HG02852 (cell line): ENCODE measurements at regions not wholly inside any gene's neighbourhood (a gene's known extent, or its start where the extent isn't known, plus 50 kb on each side); places are given as distances from the start of the nearest gene placed in this dataset.
A peak's percentile ranks its signal among the peaks of the same experiment; 100 is the strongest.

Source experiments
- ATAC-seq: cut with Tn5 transposase; IDR thresholded peaks from one replicate; pipeline ENCODE4 v1.9.1; 2021; ENCODE audit warnings: mild to moderate bottlenecking, moderate library complexity; ENCODE audit not compliant: unreplicated experiment

DNA sequence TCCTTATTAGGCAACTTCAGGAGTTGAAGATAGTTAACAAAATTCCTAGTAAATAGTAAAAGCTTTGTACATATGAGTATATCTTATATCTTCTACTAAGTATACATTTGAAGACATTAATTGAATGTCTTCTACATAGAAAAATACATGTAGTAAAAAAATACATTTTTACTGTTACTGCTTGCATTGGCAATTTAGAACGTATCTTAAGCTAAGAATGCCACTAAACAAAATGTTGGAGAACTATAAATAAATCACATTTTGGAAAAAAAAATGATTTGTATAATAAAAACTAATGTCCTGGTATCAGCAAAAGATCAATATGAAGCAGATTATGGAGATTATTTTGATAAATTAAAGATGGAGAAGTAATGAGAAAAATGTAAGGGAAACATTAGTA lies 434.2 kb upstream of the SLC8A1 start:
- ATAC-seq: no peak

DNA sequence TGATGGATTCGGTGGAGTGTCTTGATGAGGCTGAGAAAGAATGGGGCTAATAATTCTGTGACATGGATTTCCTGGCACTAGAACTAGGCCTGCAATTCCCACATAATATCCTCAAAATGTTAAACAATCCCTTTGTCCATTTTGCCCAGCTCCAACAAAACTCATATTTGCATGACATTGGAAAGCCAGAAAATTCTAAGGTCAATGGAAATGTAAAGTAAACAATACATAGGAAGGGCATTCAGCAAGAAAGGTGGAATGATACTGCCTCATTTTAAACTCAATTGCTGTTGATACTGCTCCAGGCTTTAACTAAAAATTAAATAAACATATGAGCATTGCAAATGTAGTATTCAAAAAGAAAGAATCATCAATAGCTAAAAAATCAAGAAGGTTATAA lies 434.8 kb upstream of the SLC8A1 start:
- no peak for ATAC-seq

DNA sequence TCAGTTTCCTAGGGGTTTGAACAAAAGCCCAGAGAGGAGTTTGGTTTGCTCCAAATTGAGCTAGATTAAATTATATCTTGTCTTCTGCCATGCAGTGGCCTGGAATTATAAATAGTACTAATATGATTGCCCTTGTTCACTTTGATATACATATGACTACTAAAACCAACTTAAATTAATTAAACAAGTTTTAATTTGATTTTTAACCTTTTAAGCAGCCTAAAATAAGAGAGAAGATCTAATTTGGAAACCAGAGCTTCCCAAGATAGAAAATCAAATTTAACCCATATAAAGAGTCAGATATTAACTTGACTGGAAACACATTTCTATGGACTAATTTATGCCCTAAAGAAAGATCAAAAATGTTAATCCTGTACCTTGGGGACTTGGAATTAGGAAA lies 444.5 kb upstream of the SLC8A1 start:
- no peak for ATAC-seq

DNA sequence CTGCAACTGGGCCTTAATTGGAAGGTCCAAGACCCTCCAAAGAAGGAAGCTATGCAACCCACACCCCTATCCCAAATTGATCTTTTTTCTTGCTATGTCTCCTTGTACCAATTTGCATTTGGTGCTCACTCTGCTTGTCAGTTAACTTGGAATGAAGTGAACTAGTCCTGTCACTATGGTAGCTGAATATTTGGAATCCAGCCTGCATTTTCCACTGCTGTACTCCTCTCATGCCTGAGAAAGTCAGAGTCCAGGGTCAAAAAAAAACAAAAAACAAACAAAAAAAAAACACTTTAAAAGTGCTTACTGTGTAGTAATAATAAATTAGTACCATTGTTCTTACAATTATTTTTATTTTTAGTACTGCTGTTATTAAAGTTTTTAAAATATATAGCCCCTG lies 462.8 kb upstream of the SLC8A1 start:
- ATAC-seq: no peak

DNA sequence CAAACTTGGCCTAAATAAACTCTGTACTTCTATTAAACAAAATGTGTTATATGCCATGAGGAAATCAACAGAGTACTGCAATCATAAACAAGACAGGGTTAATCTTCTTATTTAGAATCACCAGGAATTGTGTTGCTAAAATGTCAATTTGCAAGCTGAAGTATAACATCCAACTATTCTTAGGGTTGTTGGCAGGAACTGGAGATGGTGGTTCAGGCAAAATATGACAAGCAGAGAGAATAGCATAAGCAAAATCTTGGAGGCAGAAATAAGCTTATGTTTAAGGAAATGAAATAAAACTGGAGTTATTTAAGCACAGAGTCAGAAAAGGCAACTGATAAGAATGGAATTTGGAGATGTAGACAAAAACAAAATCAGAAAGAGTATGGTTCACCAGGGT lies 463.8 kb upstream of the SLC8A1 start:
- ATAC-seq: no peak

DNA sequence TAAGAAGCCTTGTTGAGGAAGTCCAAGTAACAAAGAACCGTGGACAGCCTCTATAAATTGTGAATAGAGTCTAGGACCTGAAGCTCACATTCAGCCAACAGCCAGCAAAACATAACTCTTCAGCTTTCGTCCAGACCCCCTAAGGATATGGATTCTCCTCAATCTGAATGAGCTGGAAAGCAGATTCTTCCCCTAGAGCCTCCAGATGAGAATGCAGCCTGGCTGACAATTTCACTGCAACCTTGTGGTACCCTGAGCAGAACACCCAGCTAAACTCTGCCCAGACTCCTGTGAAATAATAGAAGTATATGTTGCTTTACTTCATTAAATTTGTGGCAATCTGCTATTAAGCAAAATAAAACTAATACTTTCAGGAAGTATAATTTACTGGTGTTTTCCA lies 483.5 kb upstream of the SLC8A1 start:
- ATAC-seq: no peak

DNA sequence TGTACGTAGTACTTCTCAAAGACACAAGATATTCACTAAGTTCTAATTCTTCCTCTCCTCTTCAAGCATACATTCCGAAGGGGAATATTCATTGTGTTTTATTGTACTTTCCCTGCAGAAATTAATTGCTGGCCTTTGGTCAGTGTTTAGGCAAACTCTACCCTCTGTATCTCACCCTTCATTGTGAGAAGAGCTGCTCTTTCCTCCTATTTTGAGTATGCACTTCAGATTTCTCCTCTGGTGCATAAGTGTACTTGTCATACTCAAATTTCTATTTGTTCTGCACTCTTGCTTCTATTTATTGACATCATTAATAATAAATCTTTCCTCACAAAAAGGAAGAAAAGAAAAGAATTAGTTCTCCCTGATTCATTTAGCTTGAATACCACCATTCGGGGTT lies 485.4 kb upstream of the SLC8A1 start:
- no peak for ATAC-seq

DNA sequence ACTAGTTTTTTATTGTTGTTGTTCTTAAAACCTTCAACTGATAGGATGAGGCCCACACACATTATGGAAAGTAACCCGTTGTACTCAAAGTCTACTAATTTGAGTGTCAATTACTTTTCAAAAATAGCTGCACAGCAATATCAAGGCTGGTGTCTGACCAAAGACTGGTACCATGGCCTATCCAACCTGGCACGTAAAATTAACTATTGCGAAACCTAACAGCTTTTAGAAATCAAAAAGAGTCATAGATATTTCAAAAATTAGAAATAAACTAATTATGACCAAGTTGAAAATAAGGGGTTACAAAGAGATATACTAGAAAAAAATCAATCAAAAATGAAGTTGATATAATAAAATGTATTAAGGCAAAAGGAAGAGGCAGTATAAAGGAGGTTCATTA lies 501.5 kb upstream of the SLC8A1 start:
- no peak for ATAC-seq

DNA sequence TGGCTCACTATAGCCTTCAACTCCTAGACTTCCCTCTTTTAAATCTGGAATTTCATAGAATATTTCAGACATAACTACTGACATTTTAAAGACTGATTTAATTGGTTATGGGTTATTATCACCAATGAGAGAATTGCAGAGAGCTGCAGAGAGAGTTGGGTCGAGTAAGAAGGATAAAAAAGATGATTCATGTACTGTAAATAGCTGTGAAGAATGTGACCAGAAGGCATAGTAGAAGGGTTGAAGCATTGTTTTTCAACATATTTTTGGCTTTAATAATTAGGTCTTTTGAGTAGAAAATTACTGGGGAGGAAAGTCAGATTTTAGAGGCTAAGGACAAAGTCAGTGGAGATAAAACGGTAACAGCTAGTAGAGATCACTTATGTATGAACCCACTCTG lies 503.2 kb upstream of the SLC8A1 start:
- ATAC-seq: no peak

DNA sequence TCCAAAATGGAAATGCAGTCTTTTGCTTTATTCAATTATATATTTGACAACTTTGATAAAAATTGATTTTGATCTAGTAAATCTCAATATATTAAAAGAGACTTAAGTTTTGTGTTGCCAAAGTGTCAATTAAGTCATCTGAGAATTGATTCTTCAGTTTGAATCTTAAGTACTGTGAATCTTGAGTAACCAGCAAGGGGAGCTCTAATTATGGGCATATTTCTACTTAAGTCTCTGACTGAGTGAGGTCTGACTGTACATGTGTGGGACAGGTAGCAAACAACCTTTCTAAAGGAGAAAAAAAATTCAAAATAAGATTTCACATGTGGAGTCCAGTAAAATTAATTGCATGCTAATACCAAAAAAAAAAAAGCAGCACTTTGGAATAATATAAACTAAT lies 503.7 kb upstream of the SLC8A1 start:
- no peak for ATAC-seq

DNA sequence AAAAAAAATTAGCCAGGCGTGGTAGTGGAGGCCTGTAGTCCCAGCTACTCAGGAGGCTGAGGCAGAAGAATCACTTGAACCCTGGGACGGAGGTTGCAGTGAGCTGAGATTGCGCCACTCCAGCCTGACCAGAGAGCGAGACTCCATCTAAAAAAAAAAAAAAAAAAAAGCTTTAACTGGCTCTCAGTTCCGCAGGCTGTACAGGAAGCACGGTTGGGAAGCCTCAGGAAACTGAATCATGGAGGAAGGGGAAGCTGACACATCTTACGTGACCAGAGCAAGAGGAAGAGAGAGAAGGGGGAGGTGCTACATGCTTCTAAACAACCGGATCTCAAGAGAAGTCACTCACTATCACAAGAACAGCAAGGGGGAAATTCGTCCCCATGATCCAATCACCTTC lies 505.6 kb upstream of the SLC8A1 start:
- no peak for ATAC-seq

DNA sequence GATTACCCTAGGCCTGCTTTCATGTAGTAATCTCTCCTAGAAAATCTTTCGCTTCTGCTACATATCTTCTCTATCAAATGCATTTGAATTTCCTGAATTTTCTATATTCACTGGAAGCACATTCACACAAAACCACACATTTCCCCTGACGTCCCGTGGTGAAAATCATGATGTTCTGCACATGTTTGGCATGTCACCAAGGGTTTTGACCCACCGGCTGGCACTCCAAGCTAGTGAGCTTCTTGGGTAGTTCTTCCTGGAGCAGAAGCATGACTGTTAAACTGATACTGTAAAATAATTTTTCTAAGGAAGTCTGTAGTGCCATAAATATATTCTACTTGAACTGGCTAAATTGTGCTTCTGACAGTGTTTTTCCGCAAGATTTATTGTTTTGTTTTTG lies 510.1 kb upstream of the SLC8A1 start:
- no peak for ATAC-seq

DNA sequence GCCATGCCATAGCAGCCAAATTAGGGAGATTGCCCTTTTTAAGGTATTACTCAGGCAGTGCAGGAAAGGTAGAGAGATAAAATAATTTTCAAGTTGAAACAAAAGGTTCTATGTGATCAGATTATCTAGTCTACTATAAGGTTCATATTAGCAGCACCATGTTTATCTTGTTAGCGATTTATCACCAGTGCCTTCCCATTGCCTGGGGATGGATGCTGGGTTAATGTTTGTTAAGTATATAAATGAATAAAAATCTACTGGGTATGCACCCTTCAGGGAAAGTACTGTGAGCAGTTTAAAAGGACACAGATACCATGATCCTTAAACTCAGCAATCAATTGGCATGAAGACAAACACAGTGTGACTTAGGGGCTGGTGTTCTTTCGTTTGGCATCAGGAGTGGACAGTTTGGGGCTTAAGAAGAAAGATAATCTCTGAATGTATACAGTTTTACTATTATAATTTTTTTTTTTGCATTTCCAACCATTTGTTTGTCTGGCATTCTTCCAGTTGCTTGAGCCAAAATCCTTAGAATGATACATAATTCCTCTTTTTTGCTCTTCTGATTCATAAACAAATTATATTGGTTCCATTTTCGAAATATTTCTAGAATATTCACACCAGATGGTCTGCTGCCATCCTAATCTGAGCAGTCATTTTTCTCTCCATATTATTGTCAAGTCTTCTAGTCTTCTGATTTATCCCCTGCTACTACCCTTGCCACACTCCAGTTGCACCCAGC lies 512.8 kb upstream of the SLC8A1 start:
- ATAC-seq: no peak

DNA sequence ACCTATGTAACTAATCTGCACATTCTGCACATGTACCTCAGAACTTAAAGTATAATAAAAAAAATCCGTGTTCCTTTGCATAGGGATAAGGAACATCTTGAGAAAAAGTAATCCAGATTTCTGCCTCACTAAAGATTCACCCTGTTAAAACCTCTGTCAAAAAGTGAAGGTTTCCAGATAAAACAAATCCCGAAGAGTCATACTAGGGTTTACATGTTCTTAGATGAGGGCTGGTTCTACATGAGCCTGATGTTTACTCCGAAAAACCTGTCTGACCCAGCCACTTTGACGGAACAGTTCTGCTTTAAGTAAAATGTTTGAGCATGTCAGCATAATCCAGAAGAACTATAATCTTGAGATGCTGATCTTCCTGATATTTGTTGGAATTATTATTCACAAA lies 515.6 kb upstream of the SLC8A1 start:
- no peak for ATAC-seq

DNA sequence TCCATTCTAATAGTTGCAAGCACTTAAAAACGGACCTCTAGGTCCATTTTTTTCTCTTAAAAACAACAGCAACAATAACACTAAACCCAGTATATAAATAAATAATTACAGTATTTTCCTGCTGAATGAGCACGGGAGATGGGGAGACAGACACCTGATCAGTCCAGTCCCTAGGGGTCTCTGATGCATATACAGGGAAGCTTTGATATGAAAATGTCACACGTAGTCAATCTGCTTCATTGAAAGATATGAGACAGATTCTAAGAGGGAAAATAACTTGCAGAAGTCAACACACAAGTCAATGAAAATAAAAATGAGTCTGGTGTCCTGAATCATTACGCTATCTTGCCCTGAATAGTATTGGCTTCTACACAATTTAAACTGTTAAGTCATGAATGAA lies 523.3 kb upstream of the SLC8A1 start:
- ATAC-seq: no peak

DNA sequence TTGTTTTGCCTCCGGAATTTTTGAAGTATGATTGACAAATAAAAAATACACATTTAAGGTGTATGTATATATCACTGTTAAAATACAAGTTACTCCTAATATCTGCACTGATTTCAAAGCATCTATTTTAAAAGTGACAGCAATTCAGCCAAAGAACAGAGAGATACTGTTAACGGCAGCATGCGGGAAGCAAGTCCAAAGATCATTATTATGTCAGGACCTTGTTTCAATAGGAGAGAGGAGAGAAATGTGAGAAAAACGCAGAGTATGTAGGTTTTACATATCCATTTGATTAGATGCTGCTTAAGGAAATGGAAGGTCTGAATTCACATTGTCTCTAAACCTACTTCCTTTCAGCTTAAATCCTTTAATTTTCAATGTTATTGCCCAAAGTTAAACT lies 545.5 kb upstream of the SLC8A1 start:
- ATAC-seq: no peak

DNA sequence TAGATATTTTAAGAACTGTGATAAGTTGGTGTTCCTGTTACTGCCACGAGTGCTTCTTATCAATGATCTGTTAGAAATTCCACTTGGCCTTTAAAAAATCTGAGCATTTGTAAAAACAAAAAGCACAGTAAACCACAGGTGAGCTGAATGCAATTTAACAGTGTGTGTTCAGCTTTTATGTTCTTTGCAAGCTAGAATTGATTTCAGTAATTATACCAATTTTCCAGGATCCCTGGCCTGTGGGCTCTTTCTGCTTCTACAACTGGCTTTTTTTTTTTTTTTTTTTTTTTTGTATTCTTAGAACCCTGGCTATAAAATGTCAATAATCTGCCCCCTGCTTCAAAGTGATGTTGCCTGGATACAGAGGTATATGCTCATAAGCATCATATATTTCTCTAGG lies 548.5 kb upstream of the SLC8A1 start:
- no peak for ATAC-seq

DNA sequence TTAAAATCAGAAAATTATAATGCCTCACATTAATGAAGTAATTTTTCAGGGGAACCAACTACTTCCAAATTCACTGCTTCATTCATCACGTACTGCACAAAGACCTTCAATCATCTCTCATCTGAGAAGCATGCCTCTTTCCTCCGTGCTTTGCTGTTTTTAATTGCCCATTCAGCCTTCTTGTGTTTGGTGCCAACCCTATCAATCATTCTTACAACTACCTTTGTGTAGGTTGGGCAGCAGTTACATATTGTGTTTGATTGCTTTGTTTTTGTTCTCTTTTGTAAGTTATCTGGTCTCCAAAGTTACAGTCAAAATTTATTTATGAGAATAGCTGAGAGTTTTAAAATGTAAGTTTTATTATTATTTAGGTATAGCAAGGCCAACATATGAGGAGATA lies 549.0 kb upstream of the SLC8A1 start:
- ATAC-seq: no peak

DNA sequence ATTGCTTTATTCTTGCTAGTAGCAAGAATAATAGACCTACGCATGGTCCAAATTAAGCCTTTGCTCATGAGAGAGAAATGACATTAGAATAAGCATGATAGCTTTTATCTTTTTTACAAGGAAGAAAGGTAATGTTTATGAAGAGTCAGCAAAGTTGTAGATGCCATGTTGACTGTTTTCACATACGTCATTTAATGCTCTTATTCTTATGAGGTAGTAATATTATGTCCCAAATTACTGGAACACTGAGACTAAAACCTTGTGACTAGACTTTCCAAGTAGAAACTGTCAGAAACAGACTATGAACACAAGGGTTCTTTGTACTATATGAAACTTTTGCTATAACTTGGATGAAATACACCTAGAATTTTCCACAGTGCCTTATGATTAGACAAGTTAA lies 552.8 kb upstream of the SLC8A1 start:
- ATAC-seq: no peak

DNA sequence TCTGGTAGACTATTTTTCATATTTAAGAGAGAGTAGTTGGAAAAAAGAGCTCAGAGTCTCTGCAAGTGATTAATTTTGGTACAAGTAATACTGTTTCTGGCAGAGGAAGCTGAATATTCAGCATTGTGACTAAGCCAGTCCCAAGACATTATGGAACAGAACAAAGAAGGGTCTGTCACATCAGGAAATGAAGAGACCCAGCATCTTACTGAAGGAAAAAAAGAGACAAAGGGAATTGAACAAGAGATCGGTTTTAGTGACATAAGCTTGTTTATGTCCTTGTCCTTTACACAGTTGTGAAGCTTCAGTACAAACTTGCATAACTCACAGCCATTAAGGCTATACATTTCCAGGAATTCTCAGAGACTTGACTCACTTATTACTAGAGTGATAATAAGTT lies 568.5 kb upstream of the SLC8A1 start:
- ATAC-seq: no peak

DNA sequence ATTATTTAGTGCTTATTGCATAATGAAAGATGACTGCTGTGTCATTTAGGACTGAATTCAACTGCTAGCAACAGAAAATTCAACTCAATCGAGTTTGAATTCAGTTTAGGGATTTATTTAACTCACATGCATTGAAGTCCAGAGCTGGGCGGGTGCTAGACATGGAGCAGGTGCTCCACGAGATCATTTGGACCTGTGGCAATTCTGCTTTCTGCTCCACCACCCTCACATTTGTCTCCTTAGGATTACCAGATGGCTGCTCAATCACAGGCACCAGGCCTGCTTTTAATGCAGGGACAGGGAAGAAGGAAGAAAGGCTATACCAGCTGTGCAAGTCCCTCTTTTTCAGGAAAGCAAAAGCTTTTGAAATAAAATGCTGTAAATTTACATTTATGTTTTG lies 572.9 kb upstream of the SLC8A1 start:
- no peak for ATAC-seq

DNA sequence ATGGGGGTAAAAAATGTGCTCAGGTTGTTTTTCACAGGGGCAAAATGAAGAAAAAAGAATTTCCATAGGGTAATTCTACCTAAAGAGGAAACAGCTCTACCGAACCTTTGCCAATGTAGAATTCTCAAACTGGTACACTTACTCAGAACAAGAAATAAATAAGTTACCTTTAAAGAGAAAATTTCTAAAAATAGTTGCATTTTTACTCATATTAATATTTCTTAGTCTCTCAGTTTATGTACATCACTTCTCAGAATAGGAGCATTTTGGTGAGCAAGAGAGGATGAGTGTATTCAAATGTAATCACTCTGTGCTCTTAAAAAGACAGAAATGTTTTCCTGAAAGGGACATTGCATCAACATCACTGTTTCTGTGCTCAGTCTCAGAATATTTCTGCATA lies 574.7 kb upstream of the SLC8A1 start:
- ATAC-seq: peak; percentile 76

DNA sequence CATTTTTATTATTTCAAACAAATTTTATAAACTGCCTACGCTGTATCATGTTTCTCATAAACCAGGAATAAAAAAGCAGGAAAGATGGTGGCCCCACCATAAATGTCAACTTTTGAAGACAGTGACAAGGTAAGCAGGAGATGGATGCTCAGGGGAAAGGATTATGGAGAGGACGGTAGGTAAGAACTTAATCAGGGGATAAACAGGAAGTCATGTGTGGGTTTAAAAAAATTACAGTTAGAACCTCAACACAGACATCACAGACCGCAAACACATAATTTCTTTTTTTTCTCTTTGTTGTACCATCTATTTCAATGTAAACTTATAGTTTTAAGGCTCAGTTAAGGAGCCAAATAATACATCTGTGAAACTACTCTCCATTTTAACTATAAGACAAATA lies 575.2 kb upstream of the SLC8A1 start:
- no peak for ATAC-seq

DNA sequence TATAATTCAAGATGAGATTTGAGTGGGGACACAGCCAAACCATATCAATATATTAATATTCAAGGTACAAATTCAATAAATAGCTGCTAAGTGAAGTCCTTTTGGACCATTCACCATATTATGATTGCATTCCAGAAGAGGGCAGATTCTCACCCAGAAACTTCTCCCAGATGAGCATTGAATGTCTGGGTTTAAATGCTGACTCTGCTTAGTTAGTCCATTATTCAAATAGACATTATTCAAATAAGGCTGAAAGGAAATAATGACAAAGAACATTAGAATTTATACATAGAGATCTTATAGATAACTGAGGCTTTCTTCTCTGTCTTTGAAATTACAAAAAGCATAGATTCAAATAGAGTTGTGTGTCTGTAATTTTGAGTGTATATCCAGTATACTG lies 579.4 kb upstream of the SLC8A1 start:
- no peak for ATAC-seq
